NCI-H2171 treated with DMSO at 0.1 percent for 48 hours (cell line): ENCODE measurements at regions not wholly inside any gene's neighbourhood (a gene's known extent, or its start where the extent isn't known, plus 50 kb on each side); places are given as distances from the start of the nearest gene placed in this dataset.

ENCODE experiments used
- DNase-seq: peaks from one replicate; lab custom pipeline; 2025; lab: John Stamatoyannopoulos, UW

- no peak for DNase-seq
Observed at GRCh38 chr4:63799166-63799565, 610.1 kb downstream of the TECRL start.

- DNase-seq = no peak
Observed at GRCh38 chr4:63795301-63795700, 613.9 kb downstream of the TECRL start.

GRCh38 chr4:63790377-63790776 is 618.9 kb downstream of the TECRL start:
- DNase-seq = no peak

- DNase-seq = no peak
Observed at GRCh38 chr4:63788271-63788670, 621.0 kb downstream of the TECRL start.

- no peak for DNase-seq
Observed at GRCh38 chr4:63787326-63787725, 621.9 kb downstream of the TECRL start.

GRCh38 chr4:63786171-63786570 is 623.1 kb downstream of the TECRL start:
- peak; percentile 3 for DNase-seq

GRCh38 chr4:63784822-63785221 is 624.4 kb downstream of the TECRL start:
- no peak for DNase-seq

GRCh38 chr4:63777601-63778000 is 631.6 kb downstream of the TECRL start:
- DNase-seq = no peak

- no peak for DNase-seq
Observed at GRCh38 chr4:63764400-63764799, 644.9 kb downstream of the TECRL start.

GRCh38 chr4:63757929-63758328 is 651.3 kb downstream of the TECRL start:
- DNase-seq = peak; percentile 7

GRCh38 chr4:63742882-63743281 is 666.4 kb downstream of the TECRL start:
- DNase-seq = no peak

- DNase-seq = no peak
Observed at GRCh38 chr4:63729519-63729918, 679.7 kb downstream of the TECRL start.

- no peak for DNase-seq
Observed at GRCh38 chr4:63728480-63729177, 680.6 kb downstream of the TECRL start.

GRCh38 chr4:63717384-63717783 is 691.9 kb downstream of the TECRL start:
- DNase-seq = peak; percentile 38

- DNase-seq = no peak
Observed at GRCh38 chr4:63708661-63709060, 700.6 kb downstream of the TECRL start.

- no peak for DNase-seq
Observed at GRCh38 chr4:63700569-63700968, 708.7 kb downstream of the TECRL start.

- no peak for DNase-seq
Observed at GRCh38 chr4:63693321-63693720, 715.9 kb downstream of the TECRL start.

- no peak for DNase-seq
Observed at GRCh38 chr4:63678358-63678931, 730.8 kb downstream of the TECRL start.

GRCh38 chr4:63670735-63671134 is 738.5 kb downstream of the TECRL start:
- no peak for DNase-seq

- DNase-seq = no peak
Observed at GRCh38 chr4:63663870-63664269, 745.4 kb downstream of the TECRL start.

GRCh38 chr4:63644396-63644795 is 764.9 kb downstream of the TECRL start:
- no peak for DNase-seq

GRCh38 chr4:63637270-63637669 is 772.0 kb downstream of the TECRL start:
- no peak for DNase-seq

- no peak for DNase-seq
Observed at GRCh38 chr4:63632858-63633257, 776.4 kb downstream of the TECRL start.

- peak; percentile 92 for DNase-seq
Observed at GRCh38 chr4:63620271-63620670, 789.0 kb downstream of the TECRL start.
